GM21737 (cell line): ENCODE measurements at regions not wholly inside any gene's neighbourhood (a gene's known extent, or its start where the extent isn't known, plus 50 kb on each side); places are given as distances from the start of the nearest gene placed in this dataset.
A peak's percentile ranks its signal among the peaks of the same experiment; 100 is the strongest.

Experiments used
- ATAC-seq: cut with Tn5 transposase; IDR thresholded peaks from one replicate; pipeline ENCODE4 v1.9.1; 2021; ENCODE audit warnings: mild to moderate bottlenecking, moderate library complexity; ENCODE audit not compliant: unreplicated experiment

- ATAC-seq = no peak
These were observed 91.5 kb upstream of the SCOC start for GRCh38 chr4:140281828-140282552.

- no peak for ATAC-seq
These were observed 95.9 kb upstream of the SCOC start for GRCh38 chr4:140277576-140277975.

DNA sequence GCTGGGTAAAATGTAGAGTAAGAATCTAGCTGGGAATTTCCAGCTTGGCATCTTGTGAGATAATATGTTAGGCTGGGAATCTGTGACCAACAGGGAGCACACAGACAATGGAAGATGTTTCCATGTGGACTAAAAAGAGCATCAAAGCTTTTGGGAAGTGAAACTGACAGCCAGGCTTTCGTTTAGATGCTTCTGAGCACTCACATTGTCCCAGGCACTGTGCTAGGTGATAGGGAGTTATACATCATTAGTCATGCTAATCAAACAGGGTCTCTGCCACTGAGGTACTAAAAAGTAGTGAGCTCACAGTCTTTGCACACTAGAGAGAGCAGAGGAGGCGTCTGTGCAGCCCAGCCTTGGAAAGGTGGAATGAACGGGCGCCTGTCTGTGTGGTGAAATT, 101.9 kb upstream of the SCOC start:
- ATAC-seq = no peak

GRCh38 chr4:140269369-140269768, 104.1 kb upstream of the SCOC start:
- ATAC-seq = no peak

DNA sequence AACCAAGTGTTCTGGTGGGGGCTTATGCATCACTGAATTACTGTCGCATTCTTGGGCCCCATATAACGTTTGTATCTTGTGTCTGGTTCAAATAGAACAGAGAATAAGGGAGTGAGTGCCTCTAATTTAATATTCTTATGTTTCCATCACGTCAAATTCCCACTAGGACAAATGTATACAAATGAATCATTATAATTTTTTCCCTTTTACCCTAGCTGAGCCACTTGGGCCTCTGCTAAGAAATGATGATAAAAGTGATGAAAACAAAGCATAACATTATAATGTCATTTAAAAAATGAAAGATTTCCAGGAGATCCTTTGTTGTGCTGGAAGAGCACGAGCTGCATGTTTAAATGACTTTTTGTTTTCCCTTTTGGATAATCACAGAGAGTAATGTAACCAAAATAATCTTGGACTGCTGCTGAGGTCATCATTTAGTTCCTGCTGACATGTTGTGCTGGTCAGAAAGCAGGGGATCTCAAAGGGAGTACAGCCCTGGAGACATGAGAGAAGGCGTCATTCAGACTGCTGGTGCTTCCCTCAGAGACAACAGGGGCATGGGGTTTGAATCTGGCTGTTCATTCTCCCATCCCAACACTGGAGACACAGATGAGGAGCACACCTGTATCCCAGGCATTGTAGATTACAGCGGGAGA, 105.1 kb upstream of the SCOC start:
- no peak for ATAC-seq

DNA sequence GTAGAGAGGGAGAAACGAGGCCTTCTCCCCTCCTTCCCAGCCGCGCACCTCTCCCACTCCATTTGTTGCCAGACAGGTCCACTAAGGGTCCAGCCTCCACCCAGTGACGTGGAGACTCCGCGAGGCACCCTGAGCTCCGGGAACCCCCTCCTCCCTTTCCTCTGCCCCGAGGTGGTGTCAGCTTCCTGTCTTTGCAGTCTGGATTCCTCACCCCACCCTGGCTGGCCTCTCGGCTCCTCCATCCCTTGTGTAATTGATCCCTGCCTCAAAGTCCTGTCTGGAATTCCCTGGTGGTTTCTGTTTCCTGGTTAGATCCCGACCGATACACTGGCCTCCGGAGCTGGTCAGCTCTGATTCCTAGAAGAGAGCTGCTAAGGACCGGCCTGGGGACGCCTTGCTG, 105.9 kb upstream of the SCOC start:
- no peak for ATAC-seq

DNA sequence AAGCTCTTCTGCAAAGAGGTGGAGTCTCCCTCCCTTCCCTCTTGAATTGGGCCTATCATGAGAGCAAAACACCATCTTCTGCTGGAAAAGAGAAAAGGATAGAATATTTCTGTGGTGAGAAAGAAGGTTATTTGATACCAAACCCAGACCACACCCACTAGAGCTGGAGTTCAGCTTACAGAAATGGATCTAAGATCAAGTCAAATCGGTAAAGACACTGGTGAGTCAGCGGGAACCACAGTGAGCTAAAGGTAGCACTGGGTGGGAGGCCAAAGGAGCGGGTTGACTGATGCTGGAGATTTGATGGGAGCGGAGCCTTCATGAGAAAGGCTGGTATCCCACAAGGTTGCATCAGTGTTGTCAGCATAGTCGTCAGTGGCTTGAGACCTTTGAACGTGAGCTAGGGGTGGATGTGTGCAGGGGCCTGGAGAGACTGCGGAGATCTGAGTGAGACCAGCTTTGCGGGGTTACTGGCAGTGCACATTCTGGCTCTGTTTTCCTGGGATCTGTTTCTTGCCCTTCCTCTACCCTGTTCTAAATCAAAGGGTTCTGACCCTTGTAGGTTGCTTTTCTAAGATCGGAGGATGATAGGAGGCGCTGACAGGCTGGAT, 106.4 kb upstream of the SCOC start:
- no peak for ATAC-seq

GRCh38 chr4:140260227-140260626, 106.2 kb upstream of the MAML3 start:
- ATAC-seq = no peak

DNA sequence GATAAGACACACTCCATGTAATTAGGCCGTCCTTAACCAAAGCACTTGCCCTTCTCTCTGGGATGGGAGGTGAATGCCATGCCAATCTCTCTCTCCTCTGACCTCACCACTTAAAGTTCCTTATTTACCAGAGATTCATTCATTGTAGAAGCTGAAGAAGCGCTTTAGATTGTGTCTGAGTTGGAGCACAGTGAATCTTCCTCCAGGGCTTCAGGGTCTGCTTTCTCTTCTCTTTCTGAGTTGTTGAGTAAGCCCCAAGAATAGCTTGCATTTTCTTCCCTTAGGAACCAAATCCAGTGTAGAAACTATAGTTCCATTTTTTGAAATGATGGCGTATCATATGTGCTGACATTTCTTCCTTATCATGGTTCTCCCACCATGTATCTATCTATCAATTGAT, 104.5 kb upstream of the MAML3 start:
- no peak for ATAC-seq

GRCh38 chr4:140257461-140258305, 103.7 kb upstream of the MAML3 start:
- ATAC-seq = no peak

DNA sequence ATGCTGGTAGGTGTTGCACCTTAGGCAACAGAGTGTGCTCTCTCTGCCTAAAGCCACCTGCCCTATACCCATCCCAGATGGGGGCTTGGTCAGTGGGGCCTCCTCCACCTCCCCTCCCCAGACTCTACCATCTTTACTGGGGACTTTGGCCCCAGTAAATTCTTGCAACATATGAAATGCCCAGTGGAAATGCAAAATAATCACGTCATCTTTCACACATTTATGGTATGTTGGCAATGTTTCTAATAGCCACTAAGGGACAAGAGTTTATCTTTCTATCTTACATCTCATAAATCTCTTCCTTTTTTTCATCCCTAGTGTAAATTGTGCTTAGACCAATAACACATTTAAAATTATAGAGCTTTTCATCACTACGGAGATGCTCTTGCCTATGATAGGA, 103.0 kb upstream of the MAML3 start:
- ATAC-seq = no peak

GRCh38 chr4:140256335-140256734, 102.4 kb upstream of the MAML3 start:
- ATAC-seq = no peak

DNA sequence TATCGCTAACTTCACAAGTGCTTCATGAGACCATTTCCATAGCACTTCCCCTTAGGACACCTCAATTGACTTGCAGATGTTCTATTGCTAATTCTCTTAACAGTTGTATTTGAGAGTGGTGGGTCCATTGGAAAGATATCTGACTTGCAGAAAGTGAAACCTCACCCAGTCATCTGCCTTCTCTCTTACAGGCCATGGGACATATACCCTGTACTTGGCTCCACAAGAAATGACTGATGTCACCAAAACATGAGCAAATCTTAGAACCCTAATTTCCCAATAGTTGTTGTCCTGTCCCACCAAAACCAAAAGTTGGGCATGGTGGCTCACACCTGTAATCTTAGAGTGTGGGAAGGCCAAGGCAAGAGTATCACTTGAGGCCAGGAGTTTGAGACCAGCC, 101.9 kb upstream of the MAML3 start:
- ATAC-seq = no peak

DNA sequence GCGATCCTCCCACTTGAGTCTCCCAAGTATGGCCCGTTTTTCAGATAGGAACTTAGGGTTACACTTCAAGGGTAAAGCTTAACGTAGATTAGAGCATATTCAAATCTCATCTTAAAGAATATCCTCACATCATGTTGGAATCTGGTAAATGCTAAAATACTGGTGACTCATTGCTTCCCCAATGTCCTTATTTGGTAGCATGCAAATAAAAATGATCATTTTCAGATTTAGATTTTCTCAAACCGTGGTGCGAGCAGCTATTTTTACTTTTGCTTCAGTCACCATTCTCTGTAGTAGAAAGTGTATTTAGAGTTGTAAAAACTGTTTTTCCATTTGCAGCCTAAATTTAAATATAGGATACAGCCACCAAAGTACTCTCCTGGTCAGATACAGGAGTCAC, 101.5 kb upstream of the MAML3 start:
- ATAC-seq = no peak

DNA sequence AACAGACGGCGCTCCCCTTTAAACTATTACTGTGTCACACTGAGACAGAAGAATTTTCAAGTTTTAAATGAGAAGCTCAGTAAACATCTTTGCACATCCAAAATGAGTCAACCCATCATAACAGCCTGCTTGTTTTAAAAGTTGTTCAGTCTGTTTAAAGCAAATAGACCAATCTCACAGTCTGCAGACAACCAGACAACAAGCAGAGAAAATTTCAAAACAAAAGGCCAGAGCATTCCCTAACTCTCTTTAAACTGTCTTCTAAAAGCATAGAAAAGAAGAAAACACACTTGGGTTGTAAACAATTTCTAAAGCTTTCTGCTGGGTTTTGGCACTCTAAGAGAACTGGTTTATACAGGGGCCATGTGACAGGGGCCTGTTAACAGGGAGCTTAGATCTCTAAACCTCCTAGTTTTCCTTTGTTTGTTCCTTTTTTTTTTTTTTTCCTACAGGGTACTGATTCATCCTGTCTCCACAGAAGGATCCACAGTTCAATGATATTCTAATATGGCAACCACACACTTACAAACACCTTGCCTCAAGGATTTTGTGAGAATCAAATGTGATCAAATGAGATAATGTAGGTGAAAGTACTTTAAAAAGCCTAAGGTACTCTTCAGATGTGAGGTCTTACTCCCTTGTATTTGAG, 100.8 kb upstream of the MAML3 start:
- ATAC-seq = no peak

DNA sequence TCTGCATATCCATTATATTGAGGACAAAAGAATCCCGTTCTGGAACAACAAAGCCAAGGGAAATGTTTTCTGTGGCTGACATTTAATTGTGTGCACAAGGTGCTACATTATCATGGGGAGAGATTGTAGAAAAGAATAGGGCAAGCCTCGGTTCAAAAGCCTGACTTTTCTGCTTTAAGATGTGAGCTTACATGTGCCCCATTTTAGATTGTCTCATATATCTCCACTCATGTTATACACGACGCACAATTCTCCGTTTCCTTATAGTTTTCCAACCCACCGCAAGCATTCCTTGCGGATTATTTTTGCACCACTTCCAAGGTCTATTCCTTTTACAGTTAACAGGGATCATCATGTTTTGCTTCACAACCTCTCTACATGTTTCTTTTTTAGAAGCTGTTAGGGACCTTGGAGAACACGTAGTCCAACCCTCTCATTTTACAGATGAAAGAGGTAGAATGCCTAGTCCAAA, 99.6 kb upstream of the MAML3 start:
- no peak for ATAC-seq

GRCh38 chr4:140252742-140253555, 99.0 kb upstream of the MAML3 start:
- ATAC-seq = peak; percentile 70

- ATAC-seq = no peak
These were observed 98.3 kb upstream of the MAML3 start for GRCh38 chr4:140252141-140252741.

DNA sequence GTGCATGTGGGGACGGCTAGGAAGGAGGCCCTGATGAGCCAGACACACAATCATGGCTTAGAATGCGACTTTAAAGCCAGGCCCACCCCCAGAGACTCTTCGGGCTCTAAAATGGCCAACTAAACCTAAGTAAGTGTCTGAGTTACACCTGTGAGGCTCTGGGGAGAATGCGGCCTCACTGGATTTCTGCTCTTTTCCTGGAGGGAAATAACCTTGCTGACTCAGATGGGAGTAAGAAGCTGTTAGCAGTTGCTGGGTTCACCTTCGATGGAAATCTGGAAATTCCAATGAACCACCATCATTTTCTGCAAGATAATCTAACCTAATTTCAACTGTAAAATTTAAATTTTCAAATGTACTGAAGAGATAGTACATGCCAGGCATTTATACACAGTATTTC, 97.6 kb upstream of the MAML3 start:
- ATAC-seq = no peak
